Endothelial cell of umbilical vein (primary cell): ENCODE measurements at regions not wholly inside any gene's neighbourhood (a gene's known extent, or its start where the extent isn't known, plus 50 kb on each side); places are given as distances from the start of the nearest gene placed in this dataset.

Experiments
- EZH2 ChIP-seq: IDR thresholded peaks from 2 replicates; pipeline ENCODE4 v1.6.1; 2012; ENCODE audit warnings: borderline replicate concordance, low read depth, mild to moderate bottlenecking, moderate library complexity, low read length, inconsistent platforms; ENCODE audit not compliant: severe bottlenecking
- GATA2 ChIP-seq: IDR thresholded peaks from 2 replicates; pipeline ENCODE4 v1.7.0; 2011; ENCODE audit warnings: low read depth, mild to moderate bottlenecking, moderate library complexity, mixed read lengths, low read length; ENCODE audit not compliant: insufficient read length, insufficient read depth
- JUN ChIP-seq: IDR thresholded peaks from 2 replicates; pipeline ENCODE4 v1.6.1; 2011; ENCODE audit warnings: borderline replicate concordance, low read depth; ENCODE audit not compliant: insufficient read length, insufficient read depth
- POLR2A ChIP-seq: IDR thresholded peaks from 2 replicates; pipeline ENCODE4 v1.6.1; 2012; ENCODE audit warnings: low read depth, mild to moderate bottlenecking, control low read depth, low read length
- POLR2AphosphoS5 ChIP-seq: IDR thresholded peaks from 2 replicates; pipeline ENCODE4 v1.6.1; 2012; ENCODE audit warnings: low read depth, mild to moderate bottlenecking, control low read depth, low read length, moderate library complexity; ENCODE audit not compliant: insufficient read depth
- TF ChIP-seq, protein P1 (sequence below), 2 donors: IDR thresholded peaks; 1 replicate in 1 of 2; 2 replicates in 1 of 2; pipeline ENCODE4 v1.5.1; 2011; ENCODE audit warnings: low read length in 2 of 2, mild to moderate bottlenecking in 2 of 2, moderate library complexity in 2 of 2, control low read depth in 1 of 2, inconsistent platforms in 1 of 2, low read depth in 1 of 2; ENCODE audit not compliant: insufficient read depth in 1 of 2; ENCODE audit errors: extremely low read depth in 1 of 2

DNA sequence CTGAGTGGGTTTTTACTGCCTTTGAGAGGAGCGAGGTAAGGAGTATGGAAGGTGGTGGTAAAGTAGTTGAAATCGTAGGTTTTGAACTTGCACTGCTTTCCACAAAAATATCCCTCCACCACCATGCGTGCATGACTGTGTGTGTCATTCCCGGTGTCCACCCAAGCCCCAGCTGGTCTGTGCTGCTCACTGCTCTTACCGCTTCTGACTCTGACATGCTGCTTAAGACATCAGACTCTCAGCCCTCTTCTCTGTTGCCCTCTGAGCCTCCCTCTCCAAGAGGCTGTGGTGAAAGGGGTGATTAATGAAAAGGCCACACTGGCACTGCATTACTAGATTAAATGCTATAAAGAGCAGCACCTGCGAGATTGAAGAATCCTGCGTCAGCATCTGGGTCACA is 128.7 kb downstream of the SPATA19 start:
- no peak for TF ChIP-seq POLR2A
- TF ChIP-seq, protein P1, sequence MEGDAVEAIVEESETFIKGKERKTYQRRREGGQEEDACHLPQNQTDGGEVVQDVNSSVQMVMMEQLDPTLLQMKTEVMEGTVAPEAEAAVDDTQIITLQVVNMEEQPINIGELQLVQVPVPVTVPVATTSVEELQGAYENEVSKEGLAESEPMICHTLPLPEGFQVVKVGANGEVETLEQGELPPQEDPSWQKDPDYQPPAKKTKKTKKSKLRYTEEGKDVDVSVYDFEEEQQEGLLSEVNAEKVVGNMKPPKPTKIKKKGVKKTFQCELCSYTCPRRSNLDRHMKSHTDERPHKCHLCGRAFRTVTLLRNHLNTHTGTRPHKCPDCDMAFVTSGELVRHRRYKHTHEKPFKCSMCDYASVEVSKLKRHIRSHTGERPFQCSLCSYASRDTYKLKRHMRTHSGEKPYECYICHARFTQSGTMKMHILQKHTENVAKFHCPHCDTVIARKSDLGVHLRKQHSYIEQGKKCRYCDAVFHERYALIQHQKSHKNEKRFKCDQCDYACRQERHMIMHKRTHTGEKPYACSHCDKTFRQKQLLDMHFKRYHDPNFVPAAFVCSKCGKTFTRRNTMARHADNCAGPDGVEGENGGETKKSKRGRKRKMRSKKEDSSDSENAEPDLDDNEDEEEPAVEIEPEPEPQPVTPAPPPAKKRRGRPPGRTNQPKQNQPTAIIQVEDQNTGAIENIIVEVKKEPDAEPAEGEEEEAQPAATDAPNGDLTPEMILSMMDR (IDR thresholded peaks at IDR 0.05; ENCODE audit: extremely low read depth in 1 of 2, insufficient read depth in 1 of 2, low read depth in 1 of 2, low read length in 2 of 2), result no peak
- TF ChIP-seq EZH2, result no peak
- no peak for TF ChIP-seq POLR2AphosphoS5
- no peak for TF ChIP-seq JUN
- TF ChIP-seq GATA2, result no peak
